DND-41 (cell line): ENCODE measurements at regions not wholly inside any gene's neighbourhood (a gene's known extent, or its start where the extent isn't known, plus 50 kb on each side); places are given as distances from the start of the nearest gene placed in this dataset.

Experiments used
- ATAC-seq: fragments of 200-7000 bp; cut with Tn5 transposase; 3 replicates; pipeline ENCODE4 v1.9.1; 2021; ENCODE audit warnings: low read depth; ENCODE audit not compliant: insufficient read depth
- DNase-seq: peaks from one replicate; pipeline ENCODE4 v3.0.0-alpha.2; 2020
- H2AFZ ChIP-seq: 2 replicates; pipeline ENCODE4 v1.6.0; 2012; ENCODE audit warnings: low read depth, low read length
- H3K27ac ChIP-seq: 2 replicates; pipeline ENCODE4 v1.5.1; 2012; ENCODE audit warnings: low read length, inconsistent platforms
- H3K27me3 ChIP-seq: fragments of 200-600 bp; sonication (generic); 2 replicates; pipeline ENCODE4 v1.6.0; 2012; ENCODE audit warnings: low read length, mild to moderate bottlenecking, inconsistent platforms; ENCODE audit not compliant: insufficient read depth, poor library complexity
- H3K36me3 ChIP-seq: 2 replicates; pipeline ENCODE4 v1.5.1; 2012; ENCODE audit warnings: low read length, inconsistent platforms; ENCODE audit not compliant: insufficient read depth
- H3K4me1 ChIP-seq: 2 replicates; pipeline ENCODE4 v1.5.1; 2012; ENCODE audit warnings: mild to moderate bottlenecking, low read length; ENCODE audit not compliant: insufficient read depth
- H3K4me2 ChIP-seq: 2 replicates; pipeline ENCODE4 v1.6.0; 2012; ENCODE audit warnings: mild to moderate bottlenecking, moderate library complexity, low read length, inconsistent platforms; ENCODE audit not compliant: insufficient read depth
- H3K4me3 ChIP-seq, 2 experiments: fragments of 200-600 bp in 1 of 2; shearing (Covaris generic) in 1 of 2; 2 replicates each; pipeline ENCODE4 v1.5.1; 2012 to 2016; ENCODE audit warnings: inconsistent platforms in 2 of 2, low read length in 2 of 2, mild to moderate bottlenecking in 2 of 2, low read depth in 1 of 2, moderate library complexity in 1 of 2
- H3K79me2 ChIP-seq: 2 replicates; pipeline ENCODE4 v1.6.0; 2012; ENCODE audit warnings: low read length, inconsistent platforms; ENCODE audit not compliant: insufficient read depth
- H3K9ac ChIP-seq: 2 replicates; pipeline ENCODE4 v1.6.0; 2012; ENCODE audit warnings: low read depth, mild to moderate bottlenecking, inconsistent platforms, low read length, moderate library complexity
- H3K9me3 ChIP-seq: 2 replicates; pipeline ENCODE4 v1.5.1; 2012; ENCODE audit warnings: low read length, moderate library complexity, mild to moderate bottlenecking, inconsistent platforms; ENCODE audit not compliant: insufficient read depth, severe bottlenecking
- H4K20me1 ChIP-seq: 2 replicates; pipeline ENCODE4 v1.6.0; 2012; ENCODE audit warnings: low read length; ENCODE audit not compliant: insufficient read depth
- EZH2 ChIP-seq: IDR thresholded peaks from 3 replicates; pipeline ENCODE4 v1.6.1; 2012; ENCODE audit warnings: borderline replicate concordance, low read depth, mild to moderate bottlenecking, moderate library complexity, low read length, inconsistent platforms; ENCODE audit not compliant: severe bottlenecking
- TF ChIP-seq, protein P1 (sequence below): IDR thresholded peaks from 2 replicates; pipeline ENCODE4 v1.5.1; 2012; ENCODE audit warnings: borderline replicate concordance, low read length, moderate library complexity, mild to moderate bottlenecking; ENCODE audit not compliant: poor library complexity, severe bottlenecking; ENCODE audit errors: extremely low read depth

DNA sequence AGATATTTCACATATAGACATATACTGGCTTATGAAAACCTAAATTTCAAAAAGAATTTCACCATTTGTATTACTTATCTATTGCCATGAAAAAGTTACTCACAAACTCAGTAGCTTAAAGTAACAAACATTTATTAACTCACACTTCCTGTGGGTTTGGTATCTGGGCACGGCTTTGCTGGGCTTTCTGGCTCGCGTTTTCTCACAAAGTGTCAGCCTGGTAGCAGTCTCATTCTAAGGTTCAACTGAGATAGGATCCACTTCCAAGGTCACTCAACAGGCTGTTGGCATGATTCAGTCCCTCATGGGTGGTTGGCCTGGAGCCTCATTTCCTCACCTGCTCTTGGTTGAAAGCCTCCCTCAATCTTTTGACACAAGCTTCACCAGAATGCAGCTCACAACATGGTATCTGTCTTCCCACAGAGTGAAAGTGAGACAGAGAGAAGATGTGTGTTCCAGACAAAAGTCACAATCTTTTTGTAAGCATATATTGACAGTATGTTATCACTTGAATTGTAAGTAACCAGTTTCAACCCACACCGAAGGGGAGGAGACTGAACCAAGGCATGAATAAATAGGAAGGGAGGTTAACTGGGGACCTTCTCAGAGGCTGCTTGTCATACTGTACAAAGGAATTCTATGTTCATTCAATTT is 1065.8 kb upstream of the SPRY2 start:
- ATAC-seq, result no peak
- TF ChIP-seq, protein P1, sequence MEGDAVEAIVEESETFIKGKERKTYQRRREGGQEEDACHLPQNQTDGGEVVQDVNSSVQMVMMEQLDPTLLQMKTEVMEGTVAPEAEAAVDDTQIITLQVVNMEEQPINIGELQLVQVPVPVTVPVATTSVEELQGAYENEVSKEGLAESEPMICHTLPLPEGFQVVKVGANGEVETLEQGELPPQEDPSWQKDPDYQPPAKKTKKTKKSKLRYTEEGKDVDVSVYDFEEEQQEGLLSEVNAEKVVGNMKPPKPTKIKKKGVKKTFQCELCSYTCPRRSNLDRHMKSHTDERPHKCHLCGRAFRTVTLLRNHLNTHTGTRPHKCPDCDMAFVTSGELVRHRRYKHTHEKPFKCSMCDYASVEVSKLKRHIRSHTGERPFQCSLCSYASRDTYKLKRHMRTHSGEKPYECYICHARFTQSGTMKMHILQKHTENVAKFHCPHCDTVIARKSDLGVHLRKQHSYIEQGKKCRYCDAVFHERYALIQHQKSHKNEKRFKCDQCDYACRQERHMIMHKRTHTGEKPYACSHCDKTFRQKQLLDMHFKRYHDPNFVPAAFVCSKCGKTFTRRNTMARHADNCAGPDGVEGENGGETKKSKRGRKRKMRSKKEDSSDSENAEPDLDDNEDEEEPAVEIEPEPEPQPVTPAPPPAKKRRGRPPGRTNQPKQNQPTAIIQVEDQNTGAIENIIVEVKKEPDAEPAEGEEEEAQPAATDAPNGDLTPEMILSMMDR, result no peak
- TF ChIP-seq EZH2, result no peak
- no peak overlapping the region for H3K4me2 ChIP-seq

DNA sequence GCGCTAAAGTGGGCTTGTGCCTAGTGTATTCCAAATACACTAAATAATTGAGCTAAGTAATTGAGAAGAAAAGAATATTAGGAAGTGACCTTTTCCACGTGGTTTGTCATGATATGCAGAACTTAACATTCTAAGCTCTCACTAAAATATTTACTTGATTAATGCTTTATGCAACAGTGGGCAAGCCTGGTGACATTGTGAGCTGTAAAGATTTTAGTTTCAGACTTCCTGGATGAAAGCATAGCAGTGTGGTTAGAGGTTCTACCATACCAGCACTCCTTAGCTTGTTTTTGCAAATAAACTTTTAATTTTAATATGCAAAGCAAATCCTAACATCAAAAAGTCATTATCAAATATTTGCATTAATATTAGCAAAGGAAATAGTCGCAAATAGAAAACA is 1065.1 kb upstream of the SPRY2 start:
- no peak for ATAC-seq
- H3K9ac ChIP-seq, result no peak overlapping the region
- H3K4me3 ChIP-seq, result no peak overlapping the region
- no peaks in the 10 kb centered on the region for H3K4me1 ChIP-seq
- no peak overlapping the region for H3K27ac ChIP-seq
- no peak overlapping the region for H2AFZ ChIP-seq
- no peak overlapping the region for H3K4me2 ChIP-seq
- no peaks in the 10 kb centered on the region for H3K27me3 ChIP-seq
- H3K9me3 ChIP-seq, result no peaks in the 10 kb centered on the region
- no peaks in the 10 kb centered on the region for H4K20me1 ChIP-seq
- TF ChIP-seq EZH2, result no peak
- TF ChIP-seq, protein P1, result no peak
- no peaks in the 10 kb centered on the region for H3K36me3 ChIP-seq
- H3K79me2 ChIP-seq, result no peaks in the 10 kb centered on the region
- no peak for DNase-seq

More for the DNA sequence above, 1065.8 kb upstream of the SPRY2 start:
- H3K9me3 ChIP-seq, result no peaks in the 10 kb centered on the region
- no peak overlapping the region for H3K27ac ChIP-seq
- H3K36me3 ChIP-seq, result no peaks in the 10 kb centered on the region
- no peaks in the 10 kb centered on the region for H3K4me1 ChIP-seq
- no peak overlapping the region for H3K4me3 ChIP-seq
- DNase-seq, result no peak
- no peaks in the 10 kb centered on the region for H3K79me2 ChIP-seq
- H4K20me1 ChIP-seq, result no peaks in the 10 kb centered on the region
- no peaks in the 10 kb centered on the region for H3K27me3 ChIP-seq
- H3K9ac ChIP-seq, result no peak overlapping the region
- H2AFZ ChIP-seq, result no peak overlapping the region

DNA sequence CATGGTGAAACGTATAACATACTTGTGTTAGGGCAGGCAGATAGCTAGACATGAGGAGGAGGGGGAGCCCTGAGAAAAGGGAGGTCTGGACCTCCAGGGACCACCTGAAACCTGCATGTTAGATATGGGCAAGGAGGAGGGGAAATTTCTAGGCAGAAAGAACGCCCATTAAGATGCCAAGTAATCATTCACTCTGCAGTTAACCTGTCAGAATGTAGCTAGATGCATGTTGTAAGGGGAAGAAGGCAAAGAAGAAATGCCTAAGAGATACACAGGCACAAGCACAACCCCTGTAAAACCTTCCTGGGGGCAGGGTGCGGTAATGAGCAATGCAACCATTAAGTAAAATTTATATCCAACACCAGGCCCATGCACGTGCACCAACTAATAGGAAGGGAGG is 1055.3 kb upstream of the SPRY2 start:
- Histone ChIP-seq H3K4me1 (no peaks in the 10 kb centered on the region), H3K9me3 (no peaks in the 10 kb centered on the region), H3K79me2 (no peaks in the 10 kb centered on the region), H3K9ac (no peak overlapping the region), H4K20me1 (no peaks in the 10 kb centered on the region), H3K4me2 (no peak overlapping the region), H3K27me3 (no peaks in the 10 kb centered on the region), H3K27ac (no peak overlapping the region), H3K4me3 (no peak overlapping the region), H3K36me3 (no peaks in the 10 kb centered on the region), H2AFZ (no peak overlapping the region)
- TF ChIP-seq EZH2, result no peak
- TF ChIP-seq, protein P1, result no peak
- DNase-seq (no peak), ATAC-seq (no peak)
